CD4-positive, alpha-beta T cell (primary cell): ENCODE measurements at regions not wholly inside any gene's neighbourhood (a gene's known extent, or its start where the extent isn't known, plus 50 kb on each side); places are given as distances from the start of the nearest gene placed in this dataset.

Experiments
- ATAC-seq: fragments of 200-7000 bp; cut with Tn5 transposase; one replicate; pipeline ENCODE4 v1.10.0; 2022; ENCODE audit warnings: mild to moderate bottlenecking; ENCODE audit not compliant: poor library complexity
- CTCF ChIA-PET: fragments of 350-600 bp; sonication (Branson Sonifier 250); formaldehyde crosslinking; loops from one replicate; lab custom pipeline; 2021; ENCODE audit warnings: antibody characterized with exemption, inconsistent platforms; lab: Charles Lee
- POLR2A ChIA-PET: fragments of 350-600 bp; sonication (Branson Sonifier 250); formaldehyde crosslinking; loops from one replicate; lab custom pipeline; 2021; ENCODE audit warnings: antibody characterized with exemption, inconsistent platforms; lab: Charles Lee
- DNase-seq, 14 experiments: peaks; one replicate each; pipeline ENCODE4 v3.0.0-alpha.2; 2013 to 2020; ENCODE audit warnings: mixed read lengths in 2 of 14
- H3K27ac ChIP-seq, 2 donors: one replicate each; pipeline versions ENCODE4 v1.5.1 to v1.7.0; 2013; ENCODE audit warnings: low read length in 2 of 2, low read depth in 1 of 2, mild to moderate bottlenecking in 1 of 2
- H3K27me3 ChIP-seq, 2 experiments: 1 replicate in 1 of 2; 2 replicates in 1 of 2; pipeline versions ENCODE4 v1.6.1 to v1.7.0; 2013; ENCODE audit warnings: low read length in 2 of 2, control low read depth in 1 of 2, mild to moderate bottlenecking in 1 of 2, moderate library complexity in 1 of 2; ENCODE audit not compliant: insufficient read depth in 2 of 2, control insufficient read depth in 1 of 2
- H3K36me3 ChIP-seq: one replicate; pipeline ENCODE4 v1.6.1; 2013; ENCODE audit warnings: low read length, control low read depth; ENCODE audit not compliant: insufficient read depth
- H3K4me1 ChIP-seq: one replicate; pipeline ENCODE4 v1.6.1; 2013; ENCODE audit warnings: low read length, control low read depth; ENCODE audit not compliant: insufficient read depth
- H3K4me3 ChIP-seq: one replicate; pipeline ENCODE4 v1.5.1; 2013; ENCODE audit warnings: mild to moderate bottlenecking, low read length, moderate library complexity
- H3K9me3 ChIP-seq, 2 experiments: 1 replicate in 1 of 2; 2 replicates in 1 of 2; pipeline versions ENCODE4 v1.6.1 to v1.7.0; 2013; ENCODE audit warnings: low read length in 2 of 2, mild to moderate bottlenecking in 2 of 2, control low read depth in 1 of 2, moderate library complexity in 1 of 2; ENCODE audit not compliant: control insufficient read depth in 1 of 2, insufficient read depth in 1 of 2
- H3K27ac Mint-ChIP-seq: one replicate; pipeline ENCODE4 v1.8.0; 2020; ENCODE audit warnings: mixed read lengths
- H3K27me3 Mint-ChIP-seq: one replicate; pipeline ENCODE4 v1.8.0; 2021; ENCODE audit warnings: mixed read lengths
- H3K36me3 Mint-ChIP-seq: one replicate; pipeline ENCODE4 v1.8.0; 2021; ENCODE audit warnings: low read depth, mixed read lengths
- H3K4me1 Mint-ChIP-seq: one replicate; pipeline ENCODE4 v1.8.0; 2021; ENCODE audit warnings: low read depth, mixed read lengths
- H3K4me3 Mint-ChIP-seq: one replicate; pipeline ENCODE4 v1.8.0; 2020; ENCODE audit warnings: mild to moderate bottlenecking, mixed read lengths
- H3K9me3 Mint-ChIP-seq: one replicate; pipeline ENCODE4 v1.8.0; 2020; ENCODE audit warnings: mixed read lengths
- CTCF ChIP-seq: fragments of 200-600 bp; IDR thresholded peaks from one replicate; pipeline ENCODE4 v1.8.0; 2022; ENCODE audit warnings: antibody characterized with exemption, mild to moderate bottlenecking
- intact Hi-C, 2 experiments: fragments of 100-400 bp; cut with DNase I in 1 of 2; cut with micrococcal nuclease in 1 of 2; formaldehyde crosslinking; loops; one replicate each; pipeline versions ENCODE4 v1.15.1 to v1.9.0; 2023 to 2025; cut with DNase I, micrococcal nuclease

DNA sequence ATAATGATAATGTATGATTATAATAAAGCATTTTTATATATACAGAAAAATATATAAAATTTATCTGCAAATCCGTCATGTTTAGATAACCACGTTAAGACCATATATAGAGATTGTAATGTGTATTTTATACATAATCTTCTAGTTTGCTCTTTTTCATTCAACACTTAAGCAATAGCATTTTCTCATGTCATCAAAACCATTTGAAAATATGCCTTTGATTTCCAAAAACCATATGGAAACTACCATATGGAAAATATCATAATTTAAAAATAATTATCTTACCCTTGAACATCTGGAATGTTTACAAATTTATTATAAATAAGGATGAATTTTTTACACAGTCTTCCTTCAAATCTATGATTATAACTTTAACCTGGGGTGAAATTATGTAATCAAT is 250.4 kb upstream of the NPSR1 start:
- intact Hi-C loops = no loop called here
- Histone ChIP-seq H3K4me1 (no peaks in the 10 kb centered on the region), H3K36me3 (no peaks in the 10 kb centered on the region), H3K27me3 (no peaks in the 10 kb centered on the region), H3K9me3 (peaks cover 0 to 6% of the 10 kb centered on the region in 2 experiments), H3K27ac (no peak overlapping the region), H3K4me3 (no peak overlapping the region)
- ChIA-PET POLR2A (no interaction called here), CTCF (no interaction called here)
- no peak for TF ChIP-seq CTCF
- Mint-ChIP-seq H3K36me3 (no peaks in the 10 kb centered on the region), H3K4me3 (no peak overlapping the region), H3K27me3 (no peaks in the 10 kb centered on the region), H3K9me3 (peaks cover 6% of the 10 kb centered on the region), H3K4me1 (no peaks in the 10 kb centered on the region), H3K27ac (no peak overlapping the region)
- DNase-seq (no peak), ATAC-seq (no peak)

- no peak overlapping the region for H3K4me3 Mint-ChIP-seq
- H3K4me1 ChIP-seq = no peaks in the 10 kb centered on the region
- no peak for ATAC-seq
- H3K9me3 ChIP-seq = peaks cover 0 to 4% of the 10 kb centered on the region in 2 experiments
- H3K27me3 Mint-ChIP-seq = no peaks in the 10 kb centered on the region
- CTCF ChIA-PET = no interaction called here
- no peak for TF ChIP-seq CTCF
- no peak overlapping the region for H3K4me3 ChIP-seq
- H3K27ac ChIP-seq = no peak overlapping the region
- peaks cover 2% of the 10 kb centered on the region for H3K9me3 Mint-ChIP-seq
- H3K27me3 ChIP-seq = no peaks in the 10 kb centered on the region
- no peak overlapping the region for H3K27ac Mint-ChIP-seq
- POLR2A ChIA-PET = no interaction called here
- H3K36me3 ChIP-seq = no peaks in the 10 kb centered on the region
- H3K4me1 Mint-ChIP-seq = no peaks in the 10 kb centered on the region
- intact Hi-C loops = no loop called here
- DNase-seq = no peak
- no peaks in the 10 kb centered on the region for H3K36me3 Mint-ChIP-seq
These were observed 240.2 kb upstream of the NPSR1 start for GRCh38 chr7:34417781-34418180.

DNA sequence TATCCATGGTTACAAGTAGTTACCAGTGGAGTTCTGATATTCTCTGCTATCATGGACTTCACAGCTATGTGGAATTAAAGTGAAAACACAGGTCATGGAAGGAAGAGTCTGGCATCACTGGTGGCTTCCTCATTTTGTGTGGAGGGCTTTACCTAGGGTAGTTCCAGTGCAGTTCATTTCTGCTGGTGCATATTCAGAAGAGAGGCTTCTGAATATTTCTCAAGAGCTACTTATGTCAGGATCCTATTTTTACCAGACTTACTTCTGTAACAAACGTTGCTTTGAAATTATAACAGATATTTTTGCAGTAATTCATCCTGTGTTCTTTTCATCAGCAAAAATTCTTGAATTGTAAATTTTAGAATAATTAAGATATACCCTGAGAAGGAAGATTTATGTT is 236.5 kb upstream of the NPSR1 start:
- no peaks in the 10 kb centered on the region for H3K27me3 ChIP-seq
- no peaks in the 10 kb centered on the region for H3K9me3 ChIP-seq
- no peak overlapping the region for H3K27ac ChIP-seq
- Mint-ChIP-seq H3K4me1 (no peaks in the 10 kb centered on the region), H3K27ac (no peak overlapping the region), H3K9me3 (peaks cover under 1% of the 10 kb centered on the region), H3K4me3 (no peak overlapping the region), H3K36me3 (no peaks in the 10 kb centered on the region), H3K27me3 (no peaks in the 10 kb centered on the region)
- POLR2A ChIA-PET = no interaction called here
- TF ChIP-seq CTCF = no peak
- CTCF ChIA-PET = no interaction called here
- no peak for DNase-seq
- intact Hi-C loops = no loop called here
- no peaks in the 10 kb centered on the region for H3K4me1 ChIP-seq
- ATAC-seq = no peak
- H3K4me3 ChIP-seq = no peak overlapping the region
- no peaks in the 10 kb centered on the region for H3K36me3 ChIP-seq
